HG03060 (cell line): ENCODE measurements at regions not wholly inside any gene's neighbourhood (a gene's known extent, or its start where the extent isn't known, plus 50 kb on each side); places are given as distances from the start of the nearest gene placed in this dataset.
"Not testable (repeated sequence)": the region's sequence is repeated elsewhere in the genome, so short reads cannot be mapped to it uniquely, and the experiment has no call there.

ENCODE experiments used
- ATAC-seq: cut with Tn5 transposase; IDR thresholded peaks from one replicate; pipeline ENCODE4 v1.9.1; 2021; ENCODE audit warnings: low read depth, moderate number of reproducible peaks; ENCODE audit not compliant: unreplicated experiment

DNA sequence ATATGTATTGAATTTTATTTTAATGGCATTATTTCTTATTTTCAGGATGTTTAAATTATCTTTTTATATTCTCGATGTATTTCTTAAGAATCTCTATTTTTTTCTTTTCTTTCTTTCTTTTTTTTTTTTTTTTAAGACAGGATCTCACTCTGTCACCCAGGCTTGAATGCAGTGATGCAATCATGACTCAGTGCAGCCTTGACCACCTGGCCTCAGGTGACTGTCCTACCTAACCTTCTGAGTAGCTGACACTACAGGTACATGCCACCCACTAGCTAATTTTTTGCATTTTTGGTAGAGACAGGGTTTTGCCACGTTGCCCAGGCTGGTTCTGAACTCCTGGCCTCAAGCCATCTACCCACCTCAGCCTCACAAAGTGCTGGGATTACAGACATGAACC is 143.8 kb upstream of the LAMA2 start:
- no peak for ATAC-seq

GRCh38 chr6:128738112-128738511 is 144.8 kb upstream of the LAMA2 start:
- ATAC-seq = no peak

GRCh38 chr6:128736780-128737179 is 146.2 kb upstream of the LAMA2 start:
- ATAC-seq = no peak

DNA sequence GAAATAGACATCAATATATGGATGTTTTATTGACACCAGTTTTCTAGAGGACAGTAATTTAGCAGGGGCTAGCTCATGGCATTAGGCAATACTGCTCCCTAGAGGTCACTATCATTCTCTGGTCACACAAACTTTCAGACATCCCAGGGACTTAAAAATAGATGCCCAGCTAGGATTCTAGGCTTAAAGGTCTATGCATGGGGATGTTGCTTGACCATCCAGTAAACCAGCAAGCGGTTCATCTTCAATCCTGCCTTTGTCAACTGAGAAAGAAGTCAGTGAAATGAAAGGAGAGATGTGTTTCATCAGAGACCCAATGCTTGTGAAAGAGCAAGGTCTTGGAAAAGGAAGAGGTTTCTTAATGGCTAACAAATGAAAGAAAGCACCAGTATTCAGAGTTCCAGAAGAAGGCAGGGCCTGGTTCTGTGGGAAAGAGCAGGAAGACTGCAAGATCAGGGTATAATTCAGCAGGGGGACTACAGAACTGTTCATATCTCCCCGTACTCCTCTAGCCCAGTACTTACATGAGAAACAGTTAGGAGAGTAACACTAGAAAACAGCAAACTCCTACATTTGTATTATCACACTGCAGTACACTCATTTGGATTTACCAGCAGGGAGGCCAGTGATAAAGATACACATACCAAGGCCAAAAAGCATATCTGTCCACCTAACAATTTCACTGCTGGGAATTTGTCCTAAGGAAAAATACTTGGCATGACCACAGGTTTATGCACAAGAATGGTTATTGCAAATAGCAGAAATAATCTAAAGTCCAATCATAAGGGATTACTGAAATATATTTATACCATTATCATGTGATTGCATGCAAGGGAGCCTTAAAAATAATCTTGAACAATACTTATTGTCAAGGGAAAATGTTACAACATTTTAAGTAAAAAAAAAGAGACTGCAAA is 151.4 kb upstream of the LAMA2 start:
- no peak for ATAC-seq

GRCh38 chr6:128727500-128727899 is 155.4 kb upstream of the LAMA2 start:
- ATAC-seq = no peak

DNA sequence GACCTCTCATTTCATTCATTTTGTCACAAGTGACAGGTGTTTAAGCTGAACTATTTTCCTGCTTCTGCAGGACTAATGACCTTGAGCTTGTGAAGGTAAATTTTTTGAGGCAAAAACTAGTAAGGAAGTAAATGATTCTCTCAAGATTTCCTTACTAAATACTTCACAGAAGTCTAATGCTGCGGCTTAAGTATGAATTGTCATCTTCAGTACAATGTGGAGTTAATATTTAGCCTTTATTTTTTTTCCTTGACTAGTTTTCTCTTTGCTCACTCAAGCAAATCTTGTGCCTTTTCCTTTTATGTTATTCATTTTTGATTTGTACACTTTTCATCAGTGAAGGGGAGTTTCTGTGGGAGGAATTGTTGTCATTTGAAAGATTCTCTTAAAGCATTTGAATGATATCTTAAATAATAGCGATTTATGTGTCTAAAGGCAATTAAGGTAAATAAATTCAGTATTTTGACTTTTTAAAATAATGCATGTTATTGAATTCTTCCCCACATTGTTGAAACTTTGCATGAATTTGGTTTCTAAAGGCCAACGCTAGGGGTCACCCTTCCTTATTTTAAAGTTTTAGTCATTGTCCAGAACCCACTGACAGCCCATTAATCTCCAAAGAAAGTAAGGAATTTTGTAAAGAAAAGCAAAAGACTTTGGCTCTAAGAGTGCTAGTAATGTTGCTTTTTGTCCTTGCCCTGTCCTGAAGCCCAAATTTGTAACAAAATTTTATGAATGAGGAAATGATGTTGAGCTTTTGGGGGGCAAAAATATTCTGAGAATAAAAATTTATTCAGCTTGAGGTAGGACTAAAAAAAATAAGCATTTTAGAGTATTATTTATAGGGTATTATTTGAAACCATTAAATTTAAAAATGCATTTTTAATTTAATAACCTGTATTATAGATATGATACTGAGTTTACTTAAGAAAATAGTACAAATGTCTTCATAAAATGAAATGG is 157.4 kb upstream of the LAMA2 start:
- ATAC-seq = peak; percentile 53

DNA sequence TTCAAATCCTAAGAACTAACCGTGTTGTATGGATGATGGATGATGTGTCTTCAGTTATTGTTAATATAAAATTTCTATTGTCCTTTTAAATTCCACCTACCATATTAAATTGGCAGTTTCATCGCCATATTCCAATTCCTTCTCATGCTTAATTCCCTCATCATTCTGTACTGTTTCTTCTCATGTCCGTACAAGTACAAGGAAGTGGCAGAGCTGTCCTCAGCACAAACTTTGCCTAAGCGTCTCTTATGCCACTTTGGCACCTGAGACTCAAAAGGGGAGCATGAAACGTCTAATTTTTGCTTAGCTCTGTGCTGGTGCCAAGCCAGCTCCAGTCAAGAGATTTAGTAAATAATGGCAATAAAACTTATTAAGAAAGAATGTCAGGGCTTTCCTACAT is 158.2 kb upstream of the LAMA2 start:
- no peak for ATAC-seq

- no peak for ATAC-seq
Measured at GRCh38 chr6:128723667-128724066, 159.3 kb upstream of the LAMA2 start.

DNA sequence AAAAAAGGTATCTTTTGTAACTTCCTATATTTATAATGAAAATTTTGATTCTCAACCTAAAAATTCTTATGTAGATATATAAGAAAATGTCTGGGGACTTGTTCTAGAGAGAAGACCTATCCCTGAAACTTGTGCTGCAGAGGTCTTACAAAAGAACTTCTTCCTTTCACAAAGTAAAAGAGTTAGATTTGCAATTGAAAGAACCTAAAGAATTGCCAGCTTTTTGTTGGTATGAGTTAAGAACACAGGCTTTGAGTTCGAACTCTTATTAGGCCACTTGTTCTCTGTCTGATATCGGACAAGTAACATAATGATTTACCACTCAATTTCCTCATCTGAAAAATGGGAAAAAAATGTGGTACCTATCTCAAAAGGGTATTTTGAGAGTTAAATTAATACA is 162.0 kb upstream of the LAMA2 start:
- ATAC-seq = no peak

DNA sequence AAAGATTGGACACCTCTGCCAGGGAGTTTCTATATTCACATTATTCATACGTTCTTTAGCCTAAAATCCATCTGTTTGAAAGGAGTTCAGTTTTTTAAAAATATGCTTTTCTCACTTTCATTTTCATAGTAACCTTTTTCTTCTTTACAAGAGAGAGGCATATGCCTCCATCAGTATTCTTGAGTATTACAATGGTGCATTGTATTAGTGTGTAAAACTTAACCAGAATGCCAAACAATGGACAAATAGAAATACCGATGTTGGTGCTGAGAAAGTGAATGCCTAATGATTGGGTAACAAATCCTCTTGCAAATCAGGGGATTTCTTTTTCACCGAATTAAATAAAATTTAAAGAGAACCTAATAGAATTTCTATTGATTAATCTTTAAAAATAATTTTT is 163.2 kb upstream of the LAMA2 start:
- no peak for ATAC-seq

DNA sequence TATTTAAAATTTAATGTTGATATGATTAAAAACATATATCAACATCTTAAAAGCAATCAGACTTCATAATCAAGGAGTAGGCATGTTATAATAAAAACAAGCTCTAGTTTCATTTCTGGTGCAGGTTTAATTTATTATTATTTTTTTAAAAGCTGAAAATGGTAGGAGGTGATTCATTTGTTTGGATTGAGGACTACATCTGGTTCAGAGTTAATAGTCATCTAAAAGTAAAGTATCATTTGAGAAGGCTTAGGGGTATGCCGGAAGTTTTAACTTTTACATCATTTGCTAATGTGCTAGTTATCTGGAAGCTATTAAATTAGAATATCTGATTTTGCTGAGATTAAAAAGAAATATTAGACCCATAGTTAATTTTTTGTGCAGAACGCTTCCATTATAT is 169.5 kb upstream of the LAMA2 start:
- ATAC-seq = no peak

- ATAC-seq = no peak
Measured at GRCh38 chr6:128712898-128713297, 170.0 kb upstream of the LAMA2 start.

GRCh38 chr6:128711149-128711548 is 171.8 kb upstream of the LAMA2 start:
- no peak for ATAC-seq

GRCh38 chr6:128710315-128710714 is 172.6 kb upstream of the LAMA2 start:
- no peak for ATAC-seq

DNA sequence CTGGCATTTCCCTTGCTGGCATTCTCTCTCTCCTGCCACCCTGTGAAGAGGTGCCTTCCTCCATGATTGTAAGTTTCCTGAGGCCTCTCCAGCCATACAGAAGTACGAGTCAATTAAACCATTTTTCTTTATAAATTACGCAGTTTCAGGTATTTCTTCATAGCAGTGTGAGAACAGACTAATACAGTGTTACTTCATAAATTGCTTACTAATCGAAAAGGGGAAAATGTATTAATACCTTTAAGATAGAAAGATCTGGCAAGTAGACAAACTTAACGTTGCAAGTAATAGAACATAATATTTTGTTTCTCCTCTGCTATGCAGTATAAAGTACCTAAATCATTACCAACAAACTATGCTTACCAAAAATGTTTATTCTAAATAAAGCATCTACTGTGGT is 178.3 kb upstream of the LAMA2 start:
- no peak for ATAC-seq

DNA sequence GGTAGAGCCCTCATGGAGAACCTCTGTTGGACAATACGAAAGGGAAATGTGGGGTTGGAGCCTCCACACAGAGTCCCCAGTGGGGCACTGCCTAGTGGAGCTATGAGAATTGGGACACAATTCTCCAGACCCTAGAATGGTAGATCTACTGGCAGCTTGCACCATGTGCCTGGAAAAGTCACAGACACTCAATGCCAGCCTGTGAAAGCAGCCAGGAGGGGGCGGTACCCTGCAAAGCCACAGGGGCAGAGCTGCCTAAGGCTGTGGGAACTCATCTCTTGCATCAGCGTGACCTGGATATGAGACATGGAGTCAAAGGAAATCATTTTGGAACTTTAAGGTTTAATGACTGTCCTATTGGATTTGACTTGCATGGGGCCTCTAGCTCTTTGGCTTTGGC is 179.1 kb upstream of the LAMA2 start:
- ATAC-seq = not testable (repeated sequence)

GRCh38 chr6:128696691-128697689 is 176.6 kb upstream of the PTPRK start:
- ATAC-seq = no peak

- ATAC-seq = peak; percentile 80
Measured at GRCh38 chr6:128694303-128695009, 174.1 kb upstream of the PTPRK start.

- no peak for ATAC-seq
Measured at GRCh38 chr6:128690063-128690462, 169.7 kb upstream of the PTPRK start.

- ATAC-seq = no peak
Measured at GRCh38 chr6:128686084-128686483, 165.7 kb upstream of the PTPRK start.
